Mucosa of descending colon (tissue), 3 donors: ENCODE measurements at regions not wholly inside any gene's neighbourhood (a gene's known extent, or its start where the extent isn't known, plus 50 kb on each side); places are given as distances from the start of the nearest gene placed in this dataset.

Source experiments
- ATAC-seq: fragments of 200-7000 bp; cut with Tn5 transposase; one replicate; pipeline ENCODE4 v1.9.1; 2020; ENCODE audit warnings: mild to moderate bottlenecking, moderate library complexity
- DNase-seq, 3 donors: peaks; one replicate each; pipeline ENCODE4 v3.0.0-alpha.2; 2020
- H3K36me3 ChIP-seq: fragments of 200-600 bp; one replicate; pipeline ENCODE4 v1.8.0; 2021; ENCODE audit warnings: low read depth, mild to moderate bottlenecking
- H3K4me1 ChIP-seq: fragments of 200-600 bp; one replicate; pipeline ENCODE4 v1.8.0; 2021; ENCODE audit warnings: low read depth, mild to moderate bottlenecking
- H3K4me3 ChIP-seq: fragments of 200-600 bp; one replicate; pipeline ENCODE4 v1.8.0; 2021; ENCODE audit warnings: mild to moderate bottlenecking
- H3K9me3 ChIP-seq: fragments of 200-600 bp; one replicate; pipeline ENCODE4 v1.8.0; 2021; ENCODE audit warnings: mild to moderate bottlenecking
- CTCF ChIP-seq: fragments of 200-600 bp; IDR thresholded peaks from one replicate; pipeline ENCODE4 v1.8.0; 2022; ENCODE audit warnings: antibody characterized with exemption, mild to moderate bottlenecking
- intact Hi-C, 2 donors: fragments of 100-400 bp; cut with DNase I in 1 of 2; cut with micrococcal nuclease in 1 of 2; formaldehyde crosslinking; loops; one replicate each; pipeline versions ENCODE4 v1.11.0 to v1.11.1; 2022; cut with DNase I, micrococcal nuclease
- donor health status: DM: no; HTN: no; CAD: no; lungs with moderate emphysema.
- donor health status: DM: no; HTN: no; CAD: no.
- donor health status: DM: no; HTN: yes; CAD: no.

GRCh38 chr5:3886524-3887451, 291.2 kb downstream of the IRX1 start:
- intact Hi-C loops = no loop called here
- no peak for DNase-seq
- H3K4me3 ChIP-seq = no peak overlapping the region
- H3K36me3 ChIP-seq = no peaks in the 10 kb centered on the region
- TF ChIP-seq CTCF = no peak
- H3K9me3 ChIP-seq = peaks cover 18% of the 10 kb centered on the region
- no peak for ATAC-seq
- H3K4me1 ChIP-seq = no peaks in the 10 kb centered on the region

- no peaks in the 10 kb centered on the region for H3K4me1 ChIP-seq
- ATAC-seq = no peak
- DNase-seq = no peak
- H3K4me3 ChIP-seq = no peak overlapping the region
- peaks cover 10% of the 10 kb centered on the region for H3K9me3 ChIP-seq
- no peaks in the 10 kb centered on the region for H3K36me3 ChIP-seq
- intact Hi-C loops = no loop called here
- no peak for TF ChIP-seq CTCF
Measured at GRCh38 chr5:3888310-3888709, 292.7 kb downstream of the IRX1 start.

GRCh38 chr5:3889412-3890142, 293.9 kb downstream of the IRX1 start:
- Histone ChIP-seq H3K4me1 (no peaks in the 10 kb centered on the region), H3K9me3 (peaks cover 10% of the 10 kb centered on the region), H3K36me3 (no peaks in the 10 kb centered on the region), H3K4me3 (no peak overlapping the region)
- no peak for TF ChIP-seq CTCF
- no peak for ATAC-seq
- DNase-seq = no peak
- intact Hi-C loops = no loop called here

- H3K9me3 ChIP-seq = peaks cover 10% of the 10 kb centered on the region
- H3K4me1 ChIP-seq = no peaks in the 10 kb centered on the region
- H3K4me3 ChIP-seq = no peak overlapping the region
- DNase-seq (no peak), ATAC-seq (no peak)
- intact Hi-C loops = no loop called here
- TF ChIP-seq CTCF = no peak
- H3K36me3 ChIP-seq = no peaks in the 10 kb centered on the region
Measured at GRCh38 chr5:3891113-3891512, 295.5 kb downstream of the IRX1 start.

- ATAC-seq (no peak), DNase-seq (no peak)
- no peak for TF ChIP-seq CTCF
- peaks cover 8% of the 10 kb centered on the region for H3K9me3 ChIP-seq
- H3K36me3 ChIP-seq = no peaks in the 10 kb centered on the region
- no peaks in the 10 kb centered on the region for H3K4me1 ChIP-seq
- no peak overlapping the region for H3K4me3 ChIP-seq
- intact Hi-C loops = no loop called here
Measured at GRCh38 chr5:3893527-3893926, 297.9 kb downstream of the IRX1 start.
